D721Med (cell line): ENCODE measurements at regions not wholly inside any gene's neighbourhood (a gene's known extent, or its start where the extent isn't known, plus 50 kb on each side); places are given as distances from the start of the nearest gene placed in this dataset.

Experiments used
- DNase-seq: peaks from one replicate; pipeline ENCODE4 v3.0.0; 2011; ENCODE audit warnings: low spot score; ENCODE audit not compliant: insufficient read length
- FAIRE-seq: peaks from 2 replicates; lab custom pipeline; 2011; peaks lifted over from hg19 to GRCh38; lab: Jason Lieb, UNC
- TF ChIP-seq, protein P1 (sequence below): IDR thresholded peaks from 2 replicates; pipeline ENCODE4 v1.5.1; 2012; ENCODE audit warnings: mild to moderate bottlenecking, control low read depth; ENCODE audit not compliant: insufficient read depth; ENCODE audit errors: missing control alignments

DNA sequence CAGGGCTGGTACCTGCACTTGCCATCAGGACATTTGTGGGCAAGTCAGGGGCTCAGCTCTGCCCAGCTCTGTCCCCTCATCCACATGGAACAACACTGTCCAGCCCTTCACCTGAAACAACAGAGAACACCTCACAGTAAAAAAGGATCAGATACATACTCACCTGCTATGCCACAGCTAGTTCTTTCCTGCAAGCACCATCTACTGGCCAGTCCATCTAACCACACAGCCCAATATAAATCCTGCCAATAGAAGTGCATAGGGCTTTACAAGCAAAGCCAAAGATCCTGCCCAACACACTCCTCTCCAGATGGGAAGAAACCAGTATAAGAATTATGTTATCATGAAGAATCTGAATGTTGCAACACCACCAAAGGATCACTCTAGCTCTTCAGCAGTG lies 52.2 kb upstream of the GALNT13 start:
- no peak for FAIRE-seq
- TF ChIP-seq, protein P1, sequence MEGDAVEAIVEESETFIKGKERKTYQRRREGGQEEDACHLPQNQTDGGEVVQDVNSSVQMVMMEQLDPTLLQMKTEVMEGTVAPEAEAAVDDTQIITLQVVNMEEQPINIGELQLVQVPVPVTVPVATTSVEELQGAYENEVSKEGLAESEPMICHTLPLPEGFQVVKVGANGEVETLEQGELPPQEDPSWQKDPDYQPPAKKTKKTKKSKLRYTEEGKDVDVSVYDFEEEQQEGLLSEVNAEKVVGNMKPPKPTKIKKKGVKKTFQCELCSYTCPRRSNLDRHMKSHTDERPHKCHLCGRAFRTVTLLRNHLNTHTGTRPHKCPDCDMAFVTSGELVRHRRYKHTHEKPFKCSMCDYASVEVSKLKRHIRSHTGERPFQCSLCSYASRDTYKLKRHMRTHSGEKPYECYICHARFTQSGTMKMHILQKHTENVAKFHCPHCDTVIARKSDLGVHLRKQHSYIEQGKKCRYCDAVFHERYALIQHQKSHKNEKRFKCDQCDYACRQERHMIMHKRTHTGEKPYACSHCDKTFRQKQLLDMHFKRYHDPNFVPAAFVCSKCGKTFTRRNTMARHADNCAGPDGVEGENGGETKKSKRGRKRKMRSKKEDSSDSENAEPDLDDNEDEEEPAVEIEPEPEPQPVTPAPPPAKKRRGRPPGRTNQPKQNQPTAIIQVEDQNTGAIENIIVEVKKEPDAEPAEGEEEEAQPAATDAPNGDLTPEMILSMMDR = peak; percentile 8
- no peak for DNase-seq
